Stimulated activated naive CD8-positive, alpha-beta T cell treated with anti-CD3 and anti-CD28 coated beads, Interleukin-15, Interleukin-2, amounts not matched to agents 100 ng/mL and 50 ng/mL, for 24 hours (primary cell): ENCODE measurements at regions not wholly inside any gene's neighbourhood (a gene's known extent, or its start where the extent isn't known, plus 50 kb on each side); places are given as distances from the start of the nearest gene placed in this dataset.
"Not testable (repeated sequence)": the region's sequence is repeated elsewhere in the genome, so short reads cannot be mapped to it uniquely, and the experiment has no call there.

Source experiments
- H3K27ac Mint-ChIP-seq: one replicate; pipeline ENCODE4 v1.8.0; 2021; ENCODE audit warnings: mild to moderate bottlenecking, mixed read lengths
- H3K27me3 Mint-ChIP-seq: one replicate; pipeline ENCODE4 v1.8.0; 2021; ENCODE audit warnings: mixed read lengths
- H3K36me3 Mint-ChIP-seq: one replicate; pipeline ENCODE4 v1.8.0; 2021; ENCODE audit warnings: low read depth, mixed read lengths
- H3K4me1 Mint-ChIP-seq: one replicate; pipeline ENCODE4 v1.8.0; 2021; ENCODE audit warnings: low read depth, mixed read lengths
- H3K4me3 Mint-ChIP-seq: one replicate; pipeline ENCODE4 v1.8.0; 2021; ENCODE audit warnings: mild to moderate bottlenecking, mixed read lengths
- H3K9me3 Mint-ChIP-seq: one replicate; pipeline ENCODE4 v1.8.0; 2021; ENCODE audit warnings: mixed read lengths

- H3K36me3 Mint-ChIP-seq = no peaks in the 10 kb centered on the region
- no peaks in the 10 kb centered on the region for H3K4me1 Mint-ChIP-seq
- no peaks in the 10 kb centered on the region for H3K9me3 Mint-ChIP-seq
- H3K4me3 Mint-ChIP-seq = no peak overlapping the region
- peaks cover 15% of the 10 kb centered on the region for H3K27me3 Mint-ChIP-seq
- H3K27ac Mint-ChIP-seq = no peak overlapping the region
Observed at GRCh38 chr15:38748710-38749109, 184.1 kb upstream of the RASGRP1 start.

- H3K4me3 Mint-ChIP-seq = no peak overlapping the region
- H3K27me3 Mint-ChIP-seq = peaks cover 15% of the 10 kb centered on the region
- H3K9me3 Mint-ChIP-seq = no peaks in the 10 kb centered on the region
- no peaks in the 10 kb centered on the region for H3K36me3 Mint-ChIP-seq
- no peak overlapping the region for H3K27ac Mint-ChIP-seq
- H3K4me1 Mint-ChIP-seq = no peaks in the 10 kb centered on the region
Observed at GRCh38 chr15:38750786-38751185, 186.2 kb upstream of the RASGRP1 start.

DNA sequence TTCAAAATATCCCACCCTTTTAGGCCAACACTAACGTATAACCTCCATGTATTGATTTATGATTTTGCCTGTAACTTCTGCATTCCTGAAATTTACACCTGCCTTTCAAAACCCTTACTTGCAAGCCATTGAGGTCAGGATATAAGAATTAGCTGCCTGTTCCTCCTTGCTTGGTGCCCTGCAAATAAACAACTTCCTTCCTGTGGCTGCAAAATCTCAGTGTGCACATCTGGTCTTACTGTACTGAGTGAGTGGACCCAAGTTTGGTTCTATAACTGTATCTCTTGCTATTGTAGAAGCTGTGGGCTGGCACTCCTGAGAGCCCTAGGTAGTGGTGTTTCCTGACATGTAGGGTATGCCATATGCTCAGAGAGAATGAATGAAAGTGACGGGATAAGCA, 191.1 kb upstream of the RASGRP1 start:
- H3K36me3 Mint-ChIP-seq = no peaks in the 10 kb centered on the region
- H3K4me1 Mint-ChIP-seq = no peaks in the 10 kb centered on the region
- no peaks in the 10 kb centered on the region for H3K9me3 Mint-ChIP-seq
- H3K27ac Mint-ChIP-seq = no peak overlapping the region
- peaks cover 27% of the 10 kb centered on the region for H3K27me3 Mint-ChIP-seq
- H3K4me3 Mint-ChIP-seq = no peak overlapping the region

DNA sequence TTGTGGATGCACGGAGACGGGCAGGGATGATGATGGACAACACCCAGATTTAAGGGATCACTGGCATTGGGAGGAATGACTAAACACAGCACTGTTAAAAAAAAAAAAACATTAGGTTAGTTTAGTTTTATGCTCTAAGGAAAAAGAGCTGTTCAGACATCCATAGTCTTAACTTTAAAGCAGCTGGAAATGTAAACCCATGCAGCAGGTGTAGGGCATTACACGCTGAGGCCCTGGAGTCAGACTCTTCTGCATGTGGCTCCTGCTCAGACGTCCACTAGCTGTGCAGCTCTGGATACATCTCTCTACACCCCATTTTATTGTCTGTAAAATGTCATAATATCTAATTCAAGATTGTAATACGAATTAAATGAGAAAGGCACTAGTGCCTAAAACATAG, 191.8 kb upstream of the RASGRP1 start:
- Mint-ChIP-seq H3K9me3 (no peaks in the 10 kb centered on the region), H3K4me3 (no peak overlapping the region), H3K27ac (no peak overlapping the region), H3K36me3 (no peaks in the 10 kb centered on the region), H3K27me3 (peaks cover 23% of the 10 kb centered on the region), H3K4me1 (no peaks in the 10 kb centered on the region)

DNA sequence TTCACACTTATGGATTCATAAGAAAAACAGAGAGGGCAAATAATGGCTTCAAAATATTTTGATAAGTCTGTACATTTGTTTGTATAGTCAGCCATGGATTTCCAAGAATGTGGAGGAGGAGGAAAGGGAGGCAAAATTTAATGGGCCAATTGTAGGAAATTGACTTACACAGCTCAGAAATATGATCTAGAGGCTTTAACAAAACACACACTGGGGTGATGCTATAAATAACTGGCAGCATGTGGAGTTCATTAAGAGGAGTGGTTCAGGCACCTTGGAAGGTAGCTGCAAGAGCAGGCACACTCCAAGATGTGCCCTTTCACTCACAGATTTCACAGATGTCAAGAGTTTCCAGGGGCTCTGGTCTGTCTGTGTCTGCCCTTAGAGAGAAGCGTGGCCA, 193.4 kb upstream of the RASGRP1 start:
- H3K4me1 Mint-ChIP-seq = no peaks in the 10 kb centered on the region
- H3K4me3 Mint-ChIP-seq = no peak overlapping the region
- H3K9me3 Mint-ChIP-seq = no peaks in the 10 kb centered on the region
- no peak overlapping the region for H3K27ac Mint-ChIP-seq
- peaks cover 23% of the 10 kb centered on the region for H3K27me3 Mint-ChIP-seq
- no peaks in the 10 kb centered on the region for H3K36me3 Mint-ChIP-seq

DNA sequence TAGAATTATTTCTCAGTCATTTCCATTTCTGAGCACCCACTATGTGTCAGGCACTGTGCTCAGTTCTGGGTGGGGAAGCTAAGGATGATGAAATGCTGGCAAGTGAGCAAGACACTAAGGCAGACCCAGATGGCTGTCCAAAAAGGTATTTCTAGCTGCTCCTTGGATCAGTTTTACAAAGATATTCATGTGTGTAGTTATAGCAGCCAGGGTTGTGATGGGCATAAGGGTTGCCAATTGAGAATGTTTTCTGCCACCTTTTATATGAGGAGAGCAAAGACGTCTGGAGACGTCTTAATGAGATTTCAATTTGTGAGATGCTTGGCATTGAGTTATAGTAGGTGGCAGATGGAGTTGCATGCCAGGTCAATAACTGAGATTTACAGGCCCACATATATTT, 197.1 kb upstream of the RASGRP1 start:
- H3K27me3 Mint-ChIP-seq = peaks cover 7% of the 10 kb centered on the region
- H3K4me3 Mint-ChIP-seq = no peak overlapping the region
- no peak overlapping the region for H3K27ac Mint-ChIP-seq
- H3K4me1 Mint-ChIP-seq = no peaks in the 10 kb centered on the region
- H3K36me3 Mint-ChIP-seq = no peaks in the 10 kb centered on the region
- no peaks in the 10 kb centered on the region for H3K9me3 Mint-ChIP-seq

- Mint-ChIP-seq H3K27ac (no peak overlapping the region), H3K9me3 (no peaks in the 10 kb centered on the region), H3K4me1 (no peaks in the 10 kb centered on the region), H3K27me3 (peaks cover 4% of the 10 kb centered on the region), H3K36me3 (no peaks in the 10 kb centered on the region), H3K4me3 (no peak overlapping the region)
Observed at GRCh38 chr15:38768970-38769369, 204.4 kb upstream of the RASGRP1 start.

- Mint-ChIP-seq H3K27me3 (peaks cover 7% of the 10 kb centered on the region), H3K9me3 (no peaks in the 10 kb centered on the region), H3K27ac (no peak overlapping the region), H3K4me1 (no peaks in the 10 kb centered on the region), H3K36me3 (no peaks in the 10 kb centered on the region), H3K4me3 (no peak overlapping the region)
Observed at GRCh38 chr15:38769492-38769891, 204.9 kb upstream of the RASGRP1 start.

GRCh38 chr15:38774076-38774475, 209.5 kb upstream of the RASGRP1 start:
- peaks cover 17% of the 10 kb centered on the region for H3K27me3 Mint-ChIP-seq
- H3K27ac Mint-ChIP-seq, H3K9me3 Mint-ChIP-seq, H3K36me3 Mint-ChIP-seq, H3K4me3 Mint-ChIP-seq, H3K4me1 Mint-ChIP-seq: not testable (repeated sequence)

GRCh38 chr15:38781196-38781595, 216.6 kb upstream of the RASGRP1 start:
- Mint-ChIP-seq H3K27ac (no peak overlapping the region), H3K36me3 (no peaks in the 10 kb centered on the region), H3K4me1 (no peaks in the 10 kb centered on the region), H3K9me3 (no peaks in the 10 kb centered on the region), H3K27me3 (peaks cover 27% of the 10 kb centered on the region), H3K4me3 (no peak overlapping the region)

DNA sequence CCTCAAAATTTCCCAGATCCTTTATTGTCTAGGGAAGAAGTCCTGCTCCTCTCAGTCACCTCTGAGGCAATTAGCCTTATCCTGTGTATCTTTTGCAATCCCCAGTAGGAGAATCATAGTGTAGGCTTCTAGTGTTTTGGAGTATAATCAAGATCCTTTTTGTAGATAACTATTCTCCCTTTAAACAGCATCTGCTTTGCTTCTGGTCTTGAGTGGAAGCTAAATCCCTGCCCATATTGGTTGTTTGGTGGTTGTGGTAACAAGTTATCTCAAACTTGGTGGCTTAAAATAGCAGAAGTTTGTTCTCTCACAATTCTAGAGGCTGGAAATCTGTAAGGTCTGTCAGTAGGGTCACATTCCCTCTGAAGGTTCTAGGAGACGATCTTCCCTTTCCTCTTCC, 217.5 kb upstream of the RASGRP1 start:
- Mint-ChIP-seq H3K4me1 (no peaks in the 10 kb centered on the region), H3K9me3 (no peaks in the 10 kb centered on the region), H3K4me3 (no peak overlapping the region), H3K36me3 (no peaks in the 10 kb centered on the region), H3K27me3 (peaks cover 20% of the 10 kb centered on the region), H3K27ac (no peak overlapping the region)

DNA sequence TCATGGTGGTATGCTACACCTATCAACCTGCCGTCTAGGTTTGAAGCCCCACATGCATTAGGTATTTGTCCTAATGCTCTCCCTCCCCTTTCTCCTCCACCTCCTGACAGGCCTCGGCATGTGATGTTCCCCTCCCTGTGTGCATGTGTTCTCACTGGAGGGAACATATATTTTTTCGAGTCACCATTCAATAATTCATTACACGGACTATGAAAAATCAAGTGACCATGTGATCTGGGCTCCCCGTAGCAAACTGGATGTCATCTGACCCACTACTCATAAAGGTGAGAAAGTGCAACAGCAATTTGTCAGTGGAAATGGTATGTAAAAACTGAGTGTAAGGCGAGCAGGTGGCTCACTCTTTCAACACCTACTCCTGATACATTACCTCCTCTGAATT, 224.3 kb upstream of the RASGRP1 start:
- Mint-ChIP-seq H3K4me3 (no peak overlapping the region), H3K4me1 (no peaks in the 10 kb centered on the region), H3K36me3 (no peaks in the 10 kb centered on the region), H3K9me3 (no peaks in the 10 kb centered on the region), H3K27me3 (no peaks in the 10 kb centered on the region), H3K27ac (no peak overlapping the region)

GRCh38 chr15:38789566-38789965, 225.0 kb upstream of the RASGRP1 start:
- peaks cover 2% of the 10 kb centered on the region for H3K27me3 Mint-ChIP-seq
- H3K9me3 Mint-ChIP-seq = no peaks in the 10 kb centered on the region
- no peak overlapping the region for H3K27ac Mint-ChIP-seq
- H3K36me3 Mint-ChIP-seq = no peaks in the 10 kb centered on the region
- no peak overlapping the region for H3K4me3 Mint-ChIP-seq
- no peaks in the 10 kb centered on the region for H3K4me1 Mint-ChIP-seq

DNA sequence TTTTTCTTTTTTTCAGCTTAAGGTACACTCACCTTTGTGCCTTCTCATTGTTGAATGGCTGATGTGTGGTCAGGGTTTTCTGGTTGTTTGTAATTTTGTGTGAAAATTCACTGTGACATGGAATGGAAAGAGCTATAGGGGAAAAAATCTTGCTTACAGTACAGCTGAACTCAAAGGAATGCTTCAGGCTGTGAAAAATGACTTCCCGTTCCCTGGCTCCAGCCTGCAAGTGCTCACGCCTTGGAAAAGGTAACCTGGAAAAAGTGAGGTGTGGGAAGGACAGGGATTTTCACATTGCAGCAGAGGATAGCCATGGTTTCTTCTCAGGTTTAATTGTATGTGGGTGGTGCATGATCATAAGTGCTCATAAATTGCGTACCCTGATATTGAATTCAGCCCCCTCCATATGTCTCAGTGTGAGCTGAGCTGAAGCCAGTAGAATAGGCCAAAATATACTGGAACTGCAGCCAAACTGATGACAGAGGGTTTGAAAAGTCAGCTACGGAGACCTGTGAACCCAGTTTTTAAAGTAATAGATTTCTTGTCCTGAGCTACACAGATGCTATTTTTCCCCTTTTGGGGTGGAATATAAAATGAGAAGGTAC, 228.7 kb upstream of the RASGRP1 start:
- Mint-ChIP-seq H3K27me3 (peaks cover 12% of the 10 kb centered on the region), H3K27ac (no peak overlapping the region), H3K4me1 (no peaks in the 10 kb centered on the region), H3K4me3 (no peak overlapping the region), H3K9me3 (no peaks in the 10 kb centered on the region), H3K36me3 (no peaks in the 10 kb centered on the region)

DNA sequence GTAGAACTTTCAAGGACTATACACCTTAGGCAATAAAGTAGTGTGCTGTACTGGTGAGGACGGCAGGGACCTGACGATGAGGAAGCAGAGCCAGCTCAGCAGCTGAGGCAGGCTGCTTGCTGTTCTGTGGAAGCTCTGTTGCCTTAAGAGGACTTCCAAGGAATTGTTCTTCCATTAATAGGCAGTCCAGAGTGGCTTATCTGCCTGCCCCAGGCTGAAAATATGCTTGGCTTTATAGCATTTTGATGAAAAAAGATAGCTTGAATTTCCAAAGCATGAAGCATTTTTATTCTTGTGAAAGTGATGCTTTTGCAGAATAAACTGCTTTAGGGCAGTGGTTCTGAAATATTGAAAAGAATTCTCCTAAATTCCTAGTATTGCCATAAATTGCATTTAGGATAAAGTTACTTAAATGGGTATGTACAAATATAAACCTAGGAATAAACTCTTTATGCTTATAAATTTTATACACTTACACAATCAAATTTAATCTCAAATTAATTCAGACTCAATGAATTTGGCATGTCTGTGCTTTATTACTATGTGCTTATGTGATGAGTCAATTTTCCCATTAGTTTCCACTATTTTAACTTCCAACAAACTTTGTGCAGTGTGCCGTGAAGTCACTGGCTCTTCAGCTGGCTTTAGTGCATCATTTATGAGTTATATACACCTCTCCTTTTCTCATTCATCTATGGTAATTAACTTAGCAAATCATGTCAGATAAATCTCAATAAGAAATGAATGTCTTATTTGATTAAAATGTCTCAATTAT, 231.0 kb upstream of the RASGRP1 start:
- Mint-ChIP-seq H3K36me3 (no peaks in the 10 kb centered on the region), H3K27ac (no peak overlapping the region), H3K4me3 (no peak overlapping the region), H3K4me1 (no peaks in the 10 kb centered on the region), H3K9me3 (no peaks in the 10 kb centered on the region), H3K27me3 (peaks cover 27% of the 10 kb centered on the region)

GRCh38 chr15:38796589-38796988, 232.0 kb upstream of the RASGRP1 start:
- Mint-ChIP-seq H3K27ac (no peak overlapping the region), H3K36me3 (no peaks in the 10 kb centered on the region), H3K4me3 (no peak overlapping the region), H3K27me3 (peaks cover 29% of the 10 kb centered on the region), H3K4me1 (no peaks in the 10 kb centered on the region), H3K9me3 (no peaks in the 10 kb centered on the region)
